HepG2 (cell line): ENCODE measurements at regions not wholly inside any gene's neighbourhood (a gene's known extent, or its start where the extent isn't known, plus 50 kb on each side); places are given as distances from the start of the nearest gene placed in this dataset.

Experiments
- ATAC-seq: fragments of 200-7000 bp; cut with Tn5 transposase; 3 replicates; pipeline ENCODE4 v1.9.1; 2020; ENCODE audit warnings: mild to moderate bottlenecking, moderate library complexity
- BruUV-seq: library from RNA; stranded (reverse); fragments of 400-500 nt; replicated peaks from 2 replicates; lab custom pipeline; 2021; lab: Mats Ljungman, UMichigan
- CTCF ChIA-PET: fragments of 300-600 bp; formaldehyde crosslinking; extraction: SDS; loops from one replicate; lab custom pipeline; 2021; ENCODE audit warnings: low total read pairs, inconsistent platforms, low intra/inter-chr PET ratio; lab: Yijun Ruan, JAX
- POLR2A ChIA-PET: fragments of 350-600 bp; sonication (Branson Sonifier 250); formaldehyde crosslinking; loops from one replicate; lab custom pipeline; 2020; ENCODE audit warnings: antibody characterized with exemption, inconsistent platforms; lab: Yijun Ruan, JAX
- DNase-seq: peaks from one replicate; pipeline ENCODE4 v3.0.0-alpha.2; 2015; ENCODE audit warnings: low spot score
- FAIRE-seq: peaks from 3 replicates; lab custom pipeline; 2011; peaks lifted over from hg19 to GRCh38; lab: Jason Lieb, UNC
- H2AFZ ChIP-seq: one replicate; pipeline ENCODE4 v1.6.1; 2011; ENCODE audit warnings: low read length, inconsistent platforms
- H3K27ac ChIP-seq: fragments of 300-600 bp; 3 replicates; pipeline ENCODE4 v1.8.0; 2011; ENCODE audit warnings: mixed run types, mild to moderate bottlenecking, mixed read lengths, low read length, inconsistent platforms; ENCODE audit not compliant: insufficient read depth; ENCODE audit errors: extremely low read length
- H3K27me3 ChIP-seq, 2 experiments: fragments of 200-600 bp in 1 of 2; 2 replicates in 1 of 2; 3 replicates in 1 of 2; pipeline versions ENCODE4 v1.6.0 to v1.8.0; 2011; ENCODE audit warnings: low read length in 2 of 2, mild to moderate bottlenecking in 2 of 2, moderate library complexity in 2 of 2, inconsistent platforms in 1 of 2; ENCODE audit not compliant: insufficient read depth in 2 of 2, control insufficient read depth in 1 of 2
- H3K36me3 ChIP-seq, 2 experiments: fragments of 200-600 bp in 1 of 2; replicated peaks in 1 of 2; 2 replicates in 1 of 2; 3 replicates in 1 of 2; pipeline versions ENCODE4 v1.5.1 to v1.8.0; 2011; ENCODE audit warnings: low read length in 2 of 2, inconsistent platforms in 1 of 2; ENCODE audit not compliant: insufficient read depth in 2 of 2, control insufficient read depth in 1 of 2
- H3K4me1 ChIP-seq: 2 replicates; pipeline ENCODE4 v1.5.1; 2012; ENCODE audit warnings: low read length, inconsistent platforms; ENCODE audit not compliant: insufficient read depth
- H3K4me2 ChIP-seq: 2 replicates; pipeline ENCODE4 v1.6.0; 2011; ENCODE audit warnings: low read depth, low read length, inconsistent platforms
- H3K4me3 ChIP-seq, 3 experiments: fragments of 200-600 bp in 1 of 3; sonication (generic), shearing (Covaris generic) in 1 of 3; replicated peaks in 1 of 3; 2 replicates each; pipeline ENCODE4 v1.5.1; 2011 to 2016; ENCODE audit warnings: low read length in 3 of 3, inconsistent platforms in 2 of 3, low read depth in 2 of 3, mild to moderate bottlenecking in 2 of 3, control low read depth in 1 of 3, mixed read lengths in 1 of 3; ENCODE audit not compliant: insufficient read depth in 1 of 3
- H3K79me2 ChIP-seq: one replicate; pipeline ENCODE4 v1.6.1; 2011; ENCODE audit warnings: low read length, inconsistent platforms; ENCODE audit not compliant: insufficient read depth
- H3K9ac ChIP-seq: 2 replicates; pipeline ENCODE4 v1.6.0; 2011; ENCODE audit warnings: mild to moderate bottlenecking, low read depth, low read length, inconsistent platforms; ENCODE audit not compliant: insufficient read depth
- H3K9me3 ChIP-seq: 2 replicates; pipeline ENCODE4 v1.5.1; 2012; ENCODE audit warnings: mild to moderate bottlenecking, low read length
- H4K20me1 ChIP-seq: 2 replicates; pipeline ENCODE4 v1.6.0; 2011; ENCODE audit warnings: inconsistent platforms, mild to moderate bottlenecking, low read length, moderate library complexity; ENCODE audit not compliant: insufficient read depth
- CBX2 ChIP-seq, 2 experiments: fragments of 200-600 bp in 1 of 2; sonication (generic); formaldehyde crosslinking in 1 of 2; IDR thresholded peaks; 2 replicates each; pipeline versions ENCODE4 v1.7.0 to v1.8.1; 2018 to 2022; ENCODE audit warnings: low read depth in 2 of 2, low read length in 1 of 2, mild to moderate bottlenecking in 1 of 2, missing genetic modification reagents in 1 of 2
- GABPA ChIP-seq, 2 experiments: IDR thresholded peaks; 2 replicates each; pipeline ENCODE4 v1.6.1; 2011 to 2016; ENCODE audit warnings: low read depth in 2 of 2, low read length in 1 of 2, missing biosample characterization in 1 of 2, missing genetic modification characterization in 1 of 2
- HNF4A ChIP-seq: sonication (generic); formaldehyde crosslinking; IDR thresholded peaks from 2 replicates; pipeline ENCODE4 v1.4.0; 2020; ENCODE audit warnings: missing genetic modification reagents
- IRF1 ChIP-seq: sonication (generic); formaldehyde crosslinking; IDR thresholded peaks from 2 replicates; pipeline ENCODE4 v1.4.0; 2020; ENCODE audit warnings: low read depth, mild to moderate bottlenecking, missing genetic modification reagents
- MBNL3 ChIP-seq: fragments of 250-450 bp; sonication (Bioruptor Pico); conservative IDR thresholded peaks from 2 replicates; pipeline ENCODE4 v1.8.0; 2022; ENCODE audit warnings: mild to moderate bottlenecking, inconsistent platforms
- SOX5 ChIP-seq: IDR thresholded peaks from 2 replicates; pipeline ENCODE4 v1.6.1; 2016; ENCODE audit warnings: borderline replicate concordance
- WGBS: methylation state at CpG from one replicate; pipeline ENCODE4 v1.1.6; 2017; ENCODE audit warnings: low lambda C conversion rate; 5-methylcytosine and 5-hydroxymethylcytosine counted together
- in situ Hi-C: cut with HindIII; loops from 2 replicates; pipeline ENCODE4 v1.10.0; 2017; ENCODE audit warnings: low pct_unique_long_range_greater_than_20kb; ENCODE audit not compliant: extremely low pct_ligation_motif_present
- intact Hi-C: fragments of 100-400 bp; cut with micrococcal nuclease; formaldehyde crosslinking; loops from one replicate; pipeline ENCODE4 v1.10.0; 2022; ENCODE audit not compliant: unreplicated experiment

DNA sequence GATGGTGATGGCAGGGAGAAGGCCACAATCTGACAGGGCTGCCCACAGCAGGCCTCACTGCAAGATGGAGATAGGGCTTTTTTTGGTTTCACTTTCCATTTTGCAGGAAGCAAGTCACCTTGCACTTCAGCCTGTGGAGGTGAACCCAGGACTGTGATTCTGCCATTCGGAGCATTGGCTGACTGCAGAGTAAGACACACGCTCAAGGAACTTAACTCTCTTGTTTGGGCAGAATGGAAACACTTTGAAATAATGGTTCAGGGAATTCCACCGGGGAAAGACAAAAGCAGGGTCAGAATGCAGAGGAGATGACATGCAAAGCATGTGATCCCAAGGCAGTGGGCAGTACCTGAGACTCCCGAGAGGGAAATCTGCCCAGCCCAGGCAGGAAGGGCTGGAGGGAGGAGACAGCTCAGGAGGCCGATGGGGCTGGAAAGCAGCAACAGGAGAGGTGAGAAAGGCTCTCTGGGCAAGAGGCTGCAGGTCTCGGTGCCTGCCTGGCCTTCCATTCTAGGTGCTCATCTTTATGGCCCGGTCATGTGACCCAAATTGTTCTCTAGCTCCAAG lies 58.7 kb upstream of the PRMT8 start (continued):
- TF ChIP-seq IRF1 = peak; percentile 96
- 0 out of 2 replicates have a peak, but pooled peaks have one; percentile 5 for TF ChIP-seq HNF4A (CRISPR knock-in tag)
- no peak for TF ChIP-seq GABPA (IDR thresholded peaks at IDR 0.05; ENCODE audit: low read depth, low read length)
- TF ChIP-seq GABPA (CRISPR knock-in tag; IDR thresholded peaks at IDR 0.05; ENCODE audit: low read depth) = 0 out of 2 replicates have a peak, but pooled peaks have one; percentile 24

GRCh38 chr12:3432868-3433267 lies 58.1 kb upstream of the PRMT8 start:
- BruUV-seq = no TSS peak
- FAIRE-seq = no peak
- Histone ChIP-seq H3K4me2 (no peak overlapping the region), H3K27ac (no peak overlapping the region), H3K27me3 (peaks cover 0 to 31% of the 10 kb centered on the region in 2 experiments; a peak in 2 of 5 replicates), H3K4me3 (no peak overlapping the region), H3K36me3 (no peaks in the 10 kb centered on the region), H3K79me2 (no peaks in the 10 kb centered on the region), H3K9ac (no peak overlapping the region), H3K4me1 (no peaks in the 10 kb centered on the region), H3K9me3 (no peaks in the 10 kb centered on the region), H4K20me1 (no peaks in the 10 kb centered on the region), H2AFZ (no peak overlapping the region)
- intact Hi-C loops (no loop called here), in situ Hi-C loops (no loop called here)
- TF ChIP-seq CBX2 (IDR thresholded peaks at IDR 0.05; ENCODE audit: low read depth, low read length) = no peak
- TF ChIP-seq CBX2 (CRISPR knock-in tag; IDR thresholded peaks at IDR 0.05; ENCODE audit: low read depth) = no peak
- TF ChIP-seq MBNL3 (CRISPR knock-in tag) = no peak
- TF ChIP-seq SOX5 = no peak
- no peak for DNase-seq
- no peak for ATAC-seq
- CTCF ChIA-PET = no interaction called here
- POLR2A ChIA-PET = no interaction called here
- WGBS = 30% methylated on average over 4 of the region's 4 CpGs
